GM19468 (cell line): ENCODE measurements at regions not wholly inside any gene's neighbourhood (a gene's known extent, or its start where the extent isn't known, plus 50 kb on each side); places are given as distances from the start of the nearest gene placed in this dataset.

ENCODE experiments used
- ATAC-seq: cut with Tn5 transposase; IDR thresholded peaks from one replicate; pipeline ENCODE4 v1.9.1; 2021; ENCODE audit warnings: mild to moderate bottlenecking, moderate library complexity, moderate number of reproducible peaks; ENCODE audit not compliant: unreplicated experiment; ENCODE audit errors: extremely low read depth

GRCh38 chr2:82275599-82275998, 1971.0 kb upstream of the LRRTM1 start:
- ATAC-seq: no peak

DNA sequence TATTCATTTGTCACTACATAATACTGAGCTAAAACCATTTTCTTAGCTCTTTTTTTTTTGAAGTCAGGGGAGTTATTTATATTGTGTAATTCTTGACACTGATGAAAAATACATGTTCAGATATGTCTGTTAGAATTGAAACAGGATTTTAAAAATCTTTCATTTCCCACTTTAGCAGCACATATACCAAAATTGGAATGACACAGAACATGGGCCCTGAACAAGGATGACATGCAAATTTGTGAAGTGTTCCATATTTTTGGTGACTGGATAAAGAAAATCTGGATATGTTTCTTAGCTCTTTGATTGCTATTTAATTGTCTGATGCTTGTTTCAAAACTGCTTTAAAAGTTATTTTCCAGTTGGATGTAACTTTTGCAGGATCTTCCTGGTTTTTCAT, 1963.9 kb upstream of the LRRTM1 start:
- no peak for ATAC-seq

DNA sequence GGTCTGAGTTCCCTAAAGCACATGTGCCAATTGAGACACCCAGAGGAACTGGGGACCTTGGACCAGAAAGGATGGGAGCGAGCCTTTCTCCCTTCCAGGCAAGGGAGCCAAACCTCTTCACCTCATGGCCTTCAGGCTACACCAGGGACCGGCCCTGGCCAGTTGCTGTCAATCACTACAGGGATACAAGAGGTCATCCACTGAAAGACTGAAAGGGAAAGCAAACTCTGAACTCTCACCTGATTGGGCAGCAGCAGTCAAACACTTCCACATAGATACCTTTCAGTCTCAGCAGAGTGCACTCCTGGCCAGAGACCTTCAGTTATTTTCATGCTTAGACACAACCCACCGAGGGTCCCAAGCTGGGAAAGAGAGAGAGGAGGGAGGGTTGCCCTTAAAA, 1956.0 kb upstream of the LRRTM1 start:
- ATAC-seq: no peak

DNA sequence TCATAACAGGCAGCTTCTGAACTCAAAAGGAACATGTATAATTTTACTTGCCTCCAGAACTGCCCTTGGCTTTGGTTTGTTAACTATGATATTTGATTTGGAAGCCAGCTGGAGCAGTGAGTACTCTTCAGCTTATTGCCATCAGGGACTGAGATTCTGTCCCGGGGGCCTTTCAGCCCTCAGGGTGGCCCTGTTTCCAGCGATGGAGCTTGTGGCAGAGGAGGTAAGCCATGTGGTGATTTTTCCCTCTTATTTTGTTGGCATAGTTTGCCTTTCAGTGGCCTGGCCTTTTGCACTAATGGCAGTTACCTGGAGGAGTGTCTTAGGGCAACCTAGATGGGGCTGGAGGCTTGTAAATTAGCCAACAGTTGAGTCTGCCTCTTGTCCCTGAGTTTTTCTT, 1955.0 kb upstream of the LRRTM1 start:
- ATAC-seq: no peak

GRCh38 chr2:82257796-82258555, 1953.4 kb upstream of the LRRTM1 start:
- ATAC-seq: no peak

DNA sequence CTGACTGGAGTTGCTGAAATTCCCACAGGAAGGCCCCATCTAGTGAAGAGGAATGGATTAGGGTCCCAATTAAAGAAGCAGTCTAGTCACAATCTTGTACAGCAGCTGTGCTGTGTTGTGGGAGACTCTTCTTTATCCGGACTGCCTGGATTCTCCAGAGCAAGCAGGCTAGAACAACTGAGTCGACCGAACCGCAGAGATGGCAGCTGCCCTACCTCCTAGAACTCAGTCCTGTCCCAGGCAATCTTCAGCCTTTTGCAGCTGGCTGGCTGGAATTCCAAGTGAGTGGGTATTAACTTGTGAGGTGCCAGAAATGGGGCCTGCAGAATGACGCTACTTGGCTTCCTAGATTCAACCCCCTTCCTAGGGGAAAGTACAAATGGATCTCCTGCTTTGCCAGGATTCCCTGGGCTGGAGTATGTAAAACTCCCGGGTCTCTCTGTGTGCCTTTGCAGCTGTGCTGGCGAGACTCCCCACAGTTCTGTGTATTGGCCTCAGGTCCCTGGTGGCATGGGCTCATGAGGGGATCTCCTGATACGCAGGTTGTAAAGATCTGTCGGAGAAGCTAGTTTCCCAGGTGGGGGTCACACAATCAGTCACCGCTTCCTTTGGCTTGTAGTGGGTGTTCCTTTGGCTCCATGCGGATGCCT, 1952.6 kb upstream of the LRRTM1 start:
- no peak for ATAC-seq

- ATAC-seq: no peak
Observed at GRCh38 chr2:82256288-82256687, 1951.7 kb upstream of the LRRTM1 start.

DNA sequence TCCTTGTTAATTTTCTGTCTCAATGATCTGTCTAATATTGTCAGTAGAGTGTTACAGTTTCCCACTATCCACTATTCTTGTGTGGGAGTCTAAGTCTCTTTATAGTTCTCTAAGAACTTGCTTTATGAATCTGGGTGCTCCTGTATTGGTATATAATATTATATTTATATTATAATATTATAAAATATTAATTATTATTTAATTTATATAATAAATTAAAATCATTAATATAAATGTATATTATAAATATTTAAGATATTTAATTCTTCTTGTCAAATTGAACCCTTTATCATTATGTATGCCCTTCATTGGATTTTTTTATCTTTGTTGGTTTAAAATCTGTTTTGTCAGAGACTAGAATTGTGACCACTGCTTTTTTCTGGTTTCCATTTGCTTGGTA, 1950.2 kb upstream of the LRRTM1 start:
- no peak for ATAC-seq

DNA sequence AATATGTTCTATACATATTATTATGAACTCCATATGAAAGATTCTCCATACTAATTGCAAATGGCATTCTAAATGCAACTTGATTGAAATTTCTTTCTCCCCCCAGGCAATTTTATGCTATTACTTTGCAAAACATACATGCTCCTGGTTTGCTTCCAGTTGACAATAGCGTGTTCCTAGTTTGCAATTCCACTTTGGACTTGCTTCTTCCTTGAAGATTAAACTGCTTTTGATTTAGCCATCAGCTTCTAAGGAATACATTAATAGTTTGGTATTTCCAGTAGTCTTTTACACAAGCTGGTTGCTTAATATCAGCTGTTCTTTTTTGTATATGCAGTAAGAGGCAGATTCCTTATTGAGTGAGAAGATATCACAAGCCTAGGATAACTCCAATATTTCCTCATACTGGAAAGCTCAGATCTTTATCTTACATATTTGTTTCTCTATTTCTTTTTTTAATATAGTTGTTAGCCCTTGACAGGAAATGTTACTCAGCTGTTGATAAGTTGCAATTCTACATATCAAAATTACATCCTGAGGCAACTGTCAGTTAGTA, 1941.7 kb upstream of the LRRTM1 start:
- ATAC-seq: no peak

- ATAC-seq: no peak
Observed at GRCh38 chr2:82239176-82239575, 1934.6 kb upstream of the LRRTM1 start.

GRCh38 chr2:82237994-82238662, 1933.6 kb upstream of the LRRTM1 start:
- ATAC-seq: no peak

- no peak for ATAC-seq
Observed at GRCh38 chr2:82234283-82234874, 1929.8 kb upstream of the LRRTM1 start.

GRCh38 chr2:82233806-82234205, 1929.3 kb upstream of the LRRTM1 start:
- ATAC-seq: no peak

GRCh38 chr2:82230406-82230805, 1925.9 kb upstream of the LRRTM1 start:
- ATAC-seq: no peak

DNA sequence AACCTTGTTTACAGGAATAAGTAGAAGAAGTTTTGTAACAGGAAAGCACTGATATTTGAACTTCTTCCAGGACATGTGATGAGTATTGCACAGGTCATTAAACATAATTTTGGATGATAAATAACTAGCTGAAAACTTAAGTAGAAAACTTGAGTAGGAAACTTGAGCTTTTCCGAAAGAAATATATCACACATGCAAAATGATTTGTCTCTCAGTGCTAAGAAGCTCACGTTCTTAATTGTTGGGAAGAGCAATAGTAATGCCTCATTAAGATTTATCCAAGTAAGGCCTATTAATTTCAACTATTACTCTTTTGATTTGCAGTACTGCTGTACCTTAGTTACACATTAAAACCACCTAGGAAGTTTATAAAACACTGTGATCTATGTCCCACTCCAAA, 1921.9 kb upstream of the LRRTM1 start:
- no peak for ATAC-seq

DNA sequence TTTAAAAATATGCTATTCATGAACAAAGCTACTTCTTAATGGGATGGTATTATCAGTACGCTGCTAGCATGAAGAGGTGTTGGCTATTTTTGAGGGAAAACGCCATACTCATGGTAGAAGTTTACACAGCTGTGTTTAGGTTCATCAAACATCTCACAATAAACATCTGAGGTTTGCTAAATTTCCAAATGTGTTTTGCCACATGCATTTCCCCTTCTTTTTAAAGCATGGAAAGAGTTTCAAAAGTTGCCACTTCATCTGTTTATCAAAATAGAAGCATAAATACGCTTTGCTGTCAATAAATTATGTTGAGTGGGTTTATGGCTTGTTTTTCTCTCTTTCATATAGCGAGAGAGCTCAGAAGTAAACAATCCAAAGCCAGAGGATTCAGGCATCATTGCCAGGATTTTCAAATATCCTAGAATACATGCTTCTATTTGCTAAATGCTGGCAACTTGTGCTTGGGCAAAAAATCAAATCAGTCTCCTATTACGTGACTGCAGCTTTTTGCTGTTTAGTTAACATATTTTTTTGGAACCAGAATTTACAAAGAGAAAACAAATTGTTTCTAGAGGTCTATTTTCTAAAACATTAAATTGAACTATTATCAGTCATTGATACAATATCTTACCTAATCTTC, 1919.9 kb upstream of the LRRTM1 start:
- no peak for ATAC-seq

DNA sequence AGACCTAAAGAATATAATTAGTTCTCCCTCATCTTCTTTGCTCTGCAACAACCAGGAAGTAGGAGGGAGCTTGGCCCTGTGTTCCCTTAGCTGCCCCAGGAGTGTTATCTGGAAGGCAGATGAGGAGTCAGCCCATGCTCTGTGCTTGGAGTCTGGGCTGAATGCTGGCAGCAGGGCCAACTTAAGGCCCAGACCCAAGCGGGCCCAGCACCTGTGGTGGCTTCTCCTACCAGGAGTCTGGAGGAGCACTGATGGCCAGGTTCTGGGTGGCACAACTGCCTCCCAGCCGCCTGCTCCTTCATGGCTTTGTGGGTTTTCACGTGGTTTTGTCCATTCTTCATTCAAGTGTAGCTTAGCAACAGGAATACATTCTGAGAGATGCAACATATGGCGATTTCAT, 1910.7 kb upstream of the LRRTM1 start:
- no peak for ATAC-seq

GRCh38 chr2:82199493-82199852, 1894.9 kb upstream of the LRRTM1 start:
- no peak for ATAC-seq

DNA sequence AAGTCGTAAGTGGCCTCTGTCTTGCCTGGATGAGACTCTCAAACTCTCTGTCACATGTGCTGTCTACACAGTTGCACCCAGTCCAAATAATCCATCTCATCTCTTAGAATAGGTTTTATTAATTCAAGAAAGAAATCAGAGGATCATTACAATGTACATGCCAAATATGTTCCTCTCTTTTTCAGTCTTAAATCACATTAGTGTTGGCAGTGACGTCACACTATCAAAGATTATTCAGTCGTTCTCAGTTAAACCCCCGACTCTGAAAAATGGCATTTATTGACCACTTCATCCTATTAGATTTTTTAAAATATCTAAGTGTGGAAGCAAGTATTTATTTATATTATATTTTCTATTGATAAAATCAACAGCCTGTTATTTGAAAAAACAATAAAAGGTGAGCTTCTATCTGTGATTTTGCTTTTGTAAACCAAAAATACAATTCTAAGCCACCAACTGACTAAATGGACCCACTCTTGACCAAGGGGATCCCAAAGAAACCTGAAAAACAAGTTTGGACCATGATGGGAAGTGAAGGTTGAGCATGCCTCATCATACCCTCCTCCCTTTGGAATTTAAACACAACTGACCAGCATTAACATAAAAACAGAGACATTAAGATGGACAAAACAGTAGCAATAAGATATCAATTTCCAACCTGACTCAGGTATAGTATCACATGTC, 1894.4 kb upstream of the LRRTM1 start:
- ATAC-seq: no peak

DNA sequence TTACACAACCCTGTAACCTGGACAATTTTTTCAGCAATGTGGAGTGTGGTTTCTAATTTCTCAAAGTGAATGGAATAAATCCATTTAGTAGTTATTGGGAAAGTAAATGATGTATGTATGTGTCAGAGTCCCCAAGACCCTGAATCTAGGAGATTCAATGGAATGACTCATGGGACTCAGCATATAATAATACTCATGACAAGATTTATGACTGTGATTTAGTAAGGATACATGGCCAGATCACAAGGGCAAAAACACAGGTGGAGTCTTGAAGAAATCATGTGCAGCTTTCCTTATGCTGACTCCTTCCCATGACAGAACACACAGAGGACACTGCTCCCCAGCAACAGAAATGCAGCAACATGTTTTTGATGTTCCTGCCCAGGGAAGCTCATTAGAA, 1877.7 kb upstream of the LRRTM1 start:
- ATAC-seq: no peak
